ENCODE measurements at regions not wholly inside any gene's neighbourhood (a gene's known extent, or its start where the extent isn't known, plus 50 kb on each side); places are given as distances from the start of the nearest gene placed in this dataset.

DNA sequence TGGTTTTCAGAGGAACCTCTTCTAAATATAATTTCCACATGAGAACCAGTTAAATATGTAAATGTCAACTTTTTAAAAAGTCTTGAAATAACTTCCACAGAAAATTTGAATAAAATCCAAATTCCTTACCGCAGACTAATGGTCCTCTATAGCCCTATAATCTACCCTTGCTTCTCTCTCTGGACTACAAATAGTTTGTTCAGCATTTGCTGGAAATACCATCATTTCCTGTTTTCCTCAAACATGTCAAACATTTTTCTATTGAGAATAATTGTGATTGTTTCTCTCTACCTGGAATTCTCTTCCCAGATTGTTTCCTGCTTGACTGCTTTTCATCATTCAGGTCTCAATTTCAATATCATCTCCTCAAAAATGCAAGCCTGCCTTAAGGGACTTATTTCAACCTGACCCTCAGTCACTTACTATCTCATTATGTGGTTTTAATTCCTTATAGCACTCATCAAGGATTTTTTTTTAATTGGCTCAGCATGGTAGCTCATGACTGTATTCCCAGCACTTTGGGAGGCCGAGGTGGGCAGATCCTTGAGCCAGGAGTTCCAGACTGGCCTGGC lies 898.9 kb upstream of the MIR17HG start:
- in situ Hi-C loops (cut with MboI) = no loop called here
- no TSS peak for BruUV-seq (replicated peaks)
- H3K9me3 ChIP-seq (replicated peaks; ENCODE audit: control insufficient read depth, insufficient read depth, low read depth, low read length) = peaks cover 4% of the 10 kb centered on the region; the same call in 1 of the 2 replicates
- WGBS (ENCODE audit: insufficient coverage, low coverage, missing lambda C conversion rate) = 2% methylated on average over 2 of the region's 2 CpGs
- no peaks in the 10 kb centered on the region for H3K36me3 ChIP-seq (ENCODE audit: control insufficient read depth, insufficient read depth, low read length)
- H3K4me2 ChIP-seq (ENCODE audit: insufficient read depth, low read length) = no peak overlapping the region
- no peak overlapping the region for H2AFZ ChIP-seq (ENCODE audit: low read depth, low read length)
- ATAC-seq (no peak), FAIRE-seq (no peak), DNase-seq (ENCODE audit: extremely low read depth in 1 of 4, low spot score in 3 of 4) (no peak)
- no peak overlapping the region for H3K27ac ChIP-seq (ENCODE audit: extremely low read depth, low read depth, low read length)
- CTCF ChIA-PET (ENCODE audit: low intra/inter-chr PET ratio) = no interaction called here
- H3K79me2 ChIP-seq (ENCODE audit: control insufficient read depth, insufficient read depth, low read length) = no peaks in the 10 kb centered on the region
- H3K27me3 ChIP-seq (ENCODE audit: control insufficient read depth in 2 of 2, insufficient read depth in 2 of 2, low read length in 2 of 2) = no peaks in the 10 kb centered on the region
- intact Hi-C loops (cut with micrococcal nuclease) = no loop called here
- no peaks in the 10 kb centered on the region for H4K20me1 ChIP-seq (replicated peaks; ENCODE audit: control insufficient read depth, insufficient read depth, low read length)
- no peak overlapping the region for H3K4me3 ChIP-seq
- H3K9ac ChIP-seq (ENCODE audit: insufficient read depth in 1 of 2, low read depth in 2 of 2, low read length in 2 of 2) = no peak overlapping the region
- TF ChIP-seq STAG1 (CRISPR knock-in tag; IDR thresholded peaks at IDR 0.05; ENCODE audit: borderline replicate concordance) (0 out of 2 replicates have a peak, but pooled peaks have one; percentile 32), SMAD3 (CRISPR knock-in tag; conservative IDR thresholded peaks at IDR 0.05) (no peak), ZNF184 (CRISPR knock-in tag; IDR thresholded peaks at IDR 0.05) (no peak), MAFK (IDR thresholded peaks at IDR 0.05; ENCODE audit: low read length) (no peak), ZFX (CRISPR knock-in tag; IDR thresholded peaks at IDR 0.05) (0 out of 2 replicates have a peak, but pooled peaks have one; percentile 30), NONO (IDR thresholded peaks at IDR 0.05; ENCODE audit: low read depth in 2 of 2, low read length in 1 of 2) (no peak), RERE (CRISPR knock-in tag; IDR thresholded peaks at IDR 0.05; ENCODE audit: borderline replicate concordance) (no peak), FOXJ3 (CRISPR knock-in tag; IDR thresholded peaks at IDR 0.05) (0 out of 2 replicates have a peak, but pooled peaks have one; percentile 24), ZNF140 (CRISPR knock-in tag; IDR thresholded peaks at IDR 0.05) (0 out of 2 replicates have a peak, but pooled peaks have one; percentile 46), CHD4 (IDR thresholded peaks at IDR 0.05; ENCODE audit: insufficient read depth, insufficient replicate concordance, low read depth, low read length, poor library complexity, severe bottlenecking) (no peak), ZNF408 (CRISPR knock-in tag; IDR thresholded peaks at IDR 0.05; ENCODE audit: low read depth) (peak; percentile 48; the same call in 1 of the 2 replicates), NFE2 (IDR thresholded peaks at IDR 0.05; ENCODE audit: low read depth) (no peak), ZNF133 (CRISPR knock-in tag; IDR thresholded peaks at IDR 0.05) (no peak), RUNX1 (IDR thresholded peaks at IDR 0.05; ENCODE audit: low read depth) (no peak)
- H3K4me1 ChIP-seq (replicated peaks in 1 of 2; ENCODE audit: control insufficient read depth in 2 of 2, insufficient read depth in 2 of 2, low read length in 2 of 2) = no peaks in the 10 kb centered on the region
- POLR2A ChIA-PET = no interaction called here
- H3K9me1 ChIP-seq (ENCODE audit: control insufficient read depth, insufficient read depth, low read length) = no peaks in the 10 kb centered on the region

All from K562 (cell line).